DND-41 (cell line): ENCODE measurements at regions not wholly inside any gene's neighbourhood (a gene's known extent, or its start where the extent isn't known, plus 50 kb on each side); places are given as distances from the start of the nearest gene placed in this dataset.

Experiments used
- CTCF ChIP-seq: IDR thresholded peaks from 2 replicates; pipeline ENCODE4 v1.5.1; 2012; ENCODE audit warnings: borderline replicate concordance, low read length, moderate library complexity, mild to moderate bottlenecking; ENCODE audit not compliant: poor library complexity, severe bottlenecking; ENCODE audit errors: extremely low read depth
- EZH2 ChIP-seq: IDR thresholded peaks from 3 replicates; pipeline ENCODE4 v1.6.1; 2012; ENCODE audit warnings: borderline replicate concordance, low read depth, mild to moderate bottlenecking, moderate library complexity, low read length, inconsistent platforms; ENCODE audit not compliant: severe bottlenecking

DNA sequence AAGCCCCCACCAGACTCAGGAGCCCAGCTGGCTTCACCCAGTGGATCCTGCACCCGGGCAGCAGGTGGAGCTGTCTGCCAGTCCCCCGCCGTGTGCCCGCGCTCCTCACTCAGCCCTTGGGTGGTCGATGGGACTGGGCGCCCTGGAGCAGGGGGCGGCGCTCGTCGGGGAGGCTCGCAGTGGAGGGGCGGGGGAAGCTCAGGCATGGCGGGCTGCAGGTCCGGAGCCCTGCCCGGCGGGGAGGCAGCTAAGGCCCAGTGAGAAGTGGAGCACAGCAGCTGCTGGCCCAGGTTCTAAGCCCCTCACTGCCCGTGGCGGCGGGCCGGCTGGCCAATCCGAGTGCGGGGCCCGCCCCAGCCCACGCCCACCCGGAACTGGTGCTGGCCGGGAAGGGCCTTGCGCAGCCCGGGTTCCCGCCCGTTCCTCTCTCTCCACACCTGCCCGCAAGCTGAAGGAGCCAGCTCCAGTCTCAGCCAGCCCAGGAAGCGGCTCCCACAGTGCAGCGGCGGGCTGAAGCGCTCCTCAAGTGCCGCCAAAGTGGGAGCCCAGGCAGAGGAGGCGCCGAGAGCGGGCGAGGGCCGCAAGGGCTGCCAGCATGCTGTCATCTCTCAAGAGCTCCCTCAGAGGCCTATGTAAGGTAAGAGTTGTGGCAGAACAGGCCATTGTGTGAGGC is 1307.8 kb upstream of the TMEFF2 start:
- TF ChIP-seq CTCF (no peak), EZH2 (no peak)
